Astrocyte (in vitro differentiated cells and primary cell): ENCODE measurements at regions not wholly inside any gene's neighbourhood (a gene's known extent, or its start where the extent isn't known, plus 50 kb on each side); places are given as distances from the start of the nearest gene placed in this dataset.

Experiments
- EZH2 ChIP-seq: IDR thresholded peaks from 2 replicates; pipeline ENCODE4 v1.6.1; 2012; ENCODE audit warnings: mild to moderate bottlenecking, low read length, inconsistent platforms; ENCODE audit not compliant: insufficient read depth
- TF ChIP-seq, protein P1 (sequence below): IDR thresholded peaks from 2 replicates; pipeline ENCODE4 v1.5.1; 2011; ENCODE audit warnings: low read depth, mild to moderate bottlenecking, inconsistent platforms, low read length, moderate library complexity; ENCODE audit not compliant: insufficient read depth

DNA sequence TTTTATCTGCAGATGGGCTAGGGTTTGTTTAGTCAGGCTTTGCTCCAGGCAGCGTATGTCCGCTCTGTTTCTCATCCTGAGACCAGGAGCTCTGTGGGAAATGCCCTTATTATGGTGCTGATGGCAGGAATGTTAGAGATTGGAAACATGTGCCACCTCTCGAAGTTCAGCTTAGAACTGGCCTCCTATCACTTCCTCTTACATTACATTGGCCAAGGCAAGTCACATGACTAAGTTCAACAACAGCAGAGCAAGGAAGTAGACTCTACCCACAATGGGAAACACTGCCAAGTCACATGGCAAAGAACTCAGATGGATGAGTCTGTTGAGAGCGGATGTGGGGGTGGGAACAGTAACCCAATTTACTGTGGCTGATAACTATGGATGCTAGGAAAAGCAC lies 161.9 kb upstream of the WSCD2 start:
- TF ChIP-seq, protein P1, sequence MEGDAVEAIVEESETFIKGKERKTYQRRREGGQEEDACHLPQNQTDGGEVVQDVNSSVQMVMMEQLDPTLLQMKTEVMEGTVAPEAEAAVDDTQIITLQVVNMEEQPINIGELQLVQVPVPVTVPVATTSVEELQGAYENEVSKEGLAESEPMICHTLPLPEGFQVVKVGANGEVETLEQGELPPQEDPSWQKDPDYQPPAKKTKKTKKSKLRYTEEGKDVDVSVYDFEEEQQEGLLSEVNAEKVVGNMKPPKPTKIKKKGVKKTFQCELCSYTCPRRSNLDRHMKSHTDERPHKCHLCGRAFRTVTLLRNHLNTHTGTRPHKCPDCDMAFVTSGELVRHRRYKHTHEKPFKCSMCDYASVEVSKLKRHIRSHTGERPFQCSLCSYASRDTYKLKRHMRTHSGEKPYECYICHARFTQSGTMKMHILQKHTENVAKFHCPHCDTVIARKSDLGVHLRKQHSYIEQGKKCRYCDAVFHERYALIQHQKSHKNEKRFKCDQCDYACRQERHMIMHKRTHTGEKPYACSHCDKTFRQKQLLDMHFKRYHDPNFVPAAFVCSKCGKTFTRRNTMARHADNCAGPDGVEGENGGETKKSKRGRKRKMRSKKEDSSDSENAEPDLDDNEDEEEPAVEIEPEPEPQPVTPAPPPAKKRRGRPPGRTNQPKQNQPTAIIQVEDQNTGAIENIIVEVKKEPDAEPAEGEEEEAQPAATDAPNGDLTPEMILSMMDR, result no peak
- no peak for TF ChIP-seq EZH2
